GM13976 (cell line): ENCODE measurements at regions not wholly inside any gene's neighbourhood (a gene's known extent, or its start where the extent isn't known, plus 50 kb on each side); places are given as distances from the start of the nearest gene placed in this dataset.

ENCODE experiments used
- DNase-seq: peaks from one replicate; pipeline ENCODE4 v3.0.0; 2012; ENCODE audit warnings: low spot score
- in situ Hi-C: fragments of 300-500 bp; cut with MboI; formaldehyde crosslinking; loops from one replicate; pipeline ENCODE4 v1.12.0; 2022; ENCODE audit warnings: low sequenced_read_pairs, mixed read lengths, inconsistent platforms; ENCODE audit not compliant: unreplicated experiment
- TF ChIP-seq, protein P1 (sequence below): IDR thresholded peaks from 2 replicates; pipeline ENCODE4 v1.5.1; 2012; ENCODE audit warnings: borderline replicate concordance, mild to moderate bottlenecking; ENCODE audit not compliant: insufficient read depth; ENCODE audit errors: extremely low read depth, missing control alignments, control extremely low read depth

GRCh38 chr2:20150110-20150706, 74.7 kb downstream of the SDC1 start:
- TF ChIP-seq, protein P1, sequence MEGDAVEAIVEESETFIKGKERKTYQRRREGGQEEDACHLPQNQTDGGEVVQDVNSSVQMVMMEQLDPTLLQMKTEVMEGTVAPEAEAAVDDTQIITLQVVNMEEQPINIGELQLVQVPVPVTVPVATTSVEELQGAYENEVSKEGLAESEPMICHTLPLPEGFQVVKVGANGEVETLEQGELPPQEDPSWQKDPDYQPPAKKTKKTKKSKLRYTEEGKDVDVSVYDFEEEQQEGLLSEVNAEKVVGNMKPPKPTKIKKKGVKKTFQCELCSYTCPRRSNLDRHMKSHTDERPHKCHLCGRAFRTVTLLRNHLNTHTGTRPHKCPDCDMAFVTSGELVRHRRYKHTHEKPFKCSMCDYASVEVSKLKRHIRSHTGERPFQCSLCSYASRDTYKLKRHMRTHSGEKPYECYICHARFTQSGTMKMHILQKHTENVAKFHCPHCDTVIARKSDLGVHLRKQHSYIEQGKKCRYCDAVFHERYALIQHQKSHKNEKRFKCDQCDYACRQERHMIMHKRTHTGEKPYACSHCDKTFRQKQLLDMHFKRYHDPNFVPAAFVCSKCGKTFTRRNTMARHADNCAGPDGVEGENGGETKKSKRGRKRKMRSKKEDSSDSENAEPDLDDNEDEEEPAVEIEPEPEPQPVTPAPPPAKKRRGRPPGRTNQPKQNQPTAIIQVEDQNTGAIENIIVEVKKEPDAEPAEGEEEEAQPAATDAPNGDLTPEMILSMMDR, result no peak
- in situ Hi-C loops, result no loop called here
- DNase-seq, result no peak

- TF ChIP-seq, protein P1, result no peak
- DNase-seq, result no peak
- in situ Hi-C loops, result loop anchor here (25.0 kb wide), 1 partner anchor 488 kb away; no protein-coding TSS in a partner anchor
These were observed 75.3 kb downstream of the SDC1 start for GRCh38 chr2:20149703-20150030.

DNA sequence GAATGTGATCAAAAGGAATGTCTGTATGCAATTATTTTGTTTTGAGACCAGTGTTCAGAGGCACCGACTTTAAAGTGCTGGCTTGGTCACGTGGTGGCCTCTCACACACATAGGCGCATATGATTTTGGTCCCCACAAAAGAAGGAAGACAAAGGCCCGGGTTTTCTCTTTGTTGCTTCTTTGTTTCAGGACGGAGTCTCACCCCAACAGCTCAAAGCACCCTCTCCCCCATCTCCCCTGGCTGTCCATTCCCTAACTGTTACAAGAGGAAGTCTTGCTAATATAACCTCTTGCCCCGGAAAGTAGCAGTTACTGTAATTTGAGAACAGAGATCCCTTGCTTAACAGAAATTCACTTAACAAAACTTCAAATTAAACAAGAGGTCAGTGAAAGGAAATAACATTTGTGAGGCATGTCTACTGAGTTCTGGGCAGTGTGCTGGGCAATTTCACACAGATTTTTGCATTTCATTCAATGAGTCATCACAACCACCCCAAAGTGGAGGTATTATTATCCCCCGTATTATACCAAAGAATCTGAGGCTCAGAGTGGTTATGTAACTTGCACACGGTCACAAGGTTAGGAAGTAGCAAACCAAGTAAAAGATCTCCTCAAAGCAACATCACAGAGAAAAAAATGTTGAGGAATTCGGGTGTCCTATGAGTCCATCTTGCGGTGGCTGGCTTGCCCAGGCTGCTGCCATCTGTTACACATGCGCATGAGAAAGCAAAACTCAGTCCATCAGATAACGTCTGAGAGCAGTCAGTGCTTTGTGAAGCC, 75.8 kb downstream of the SDC1 start:
- TF ChIP-seq, protein P1, result no peak
- in situ Hi-C loops, result loop anchor here (25.0 kb wide), 1 partner anchor 488 kb away; no protein-coding TSS in a partner anchor
- DNase-seq, result no peak

DNA sequence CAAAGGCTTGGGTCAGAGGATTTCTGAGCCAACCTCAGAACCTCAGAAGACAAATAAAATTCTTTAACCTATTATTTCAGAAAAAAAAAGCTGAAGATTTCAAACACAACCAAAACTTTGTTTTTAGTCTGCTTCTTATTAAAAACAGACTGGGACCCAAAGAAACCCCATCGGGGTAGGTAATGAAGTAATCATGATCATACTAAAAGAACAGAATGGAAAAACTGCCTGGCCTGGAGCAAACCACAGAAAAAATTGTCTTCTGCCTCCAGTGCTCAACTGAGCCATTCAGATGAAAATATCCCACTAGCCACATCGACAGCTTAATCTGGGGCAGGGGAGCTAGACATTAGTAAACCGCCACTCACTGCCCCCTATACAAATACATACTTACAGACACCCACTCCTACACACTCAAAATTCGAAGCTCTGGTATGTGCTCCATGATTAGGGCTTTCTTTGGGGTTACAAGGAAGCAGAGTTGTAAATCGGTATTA, 76.5 kb downstream of the SDC1 start:
- in situ Hi-C loops, result loop anchor here (25.0 kb wide), 1 partner anchor 489 kb away; no protein-coding TSS in a partner anchor
- TF ChIP-seq, protein P1, result no peak
- DNase-seq, result no peak

- no peak for DNase-seq
- TF ChIP-seq, protein P1, result no peak
- in situ Hi-C loops, result loop anchor here (25.0 kb wide), 1 partner anchor 490 kb away; no protein-coding TSS in a partner anchor
These were observed 77.6 kb downstream of the SDC1 start for GRCh38 chr2:20147351-20147750.

- TF ChIP-seq, protein P1, result no peak
- in situ Hi-C loops, result loop anchor here (25.0 kb wide), 1 partner anchor 491 kb away; no protein-coding TSS in a partner anchor
- DNase-seq, result no peak
These were observed 78.5 kb downstream of the SDC1 start for GRCh38 chr2:20146401-20146800.
